Mononuclear cell (primary cell): ENCODE measurements at regions not wholly inside any gene's neighbourhood (a gene's known extent, or its start where the extent isn't known, plus 50 kb on each side); places are given as distances from the start of the nearest gene placed in this dataset.
"Not testable (repeated sequence)": the region's sequence is repeated elsewhere in the genome, so short reads cannot be mapped to it uniquely, and the experiment has no call there.

Source experiments
- H3K27me3 ChIP-seq: 2 replicates; pipeline ENCODE4 v1.6.0; 2011; ENCODE audit warnings: low read length, control low read depth; ENCODE audit not compliant: insufficient read depth
- H3K4me1 ChIP-seq: 2 replicates; pipeline ENCODE4 v1.5.1; 2011; ENCODE audit warnings: mild to moderate bottlenecking, low read length, control low read depth; ENCODE audit not compliant: insufficient read depth
- H3K4me3 ChIP-seq: 2 replicates; pipeline ENCODE4 v1.5.1; 2011; ENCODE audit warnings: mild to moderate bottlenecking, low read length, moderate library complexity
- H3K9me3 ChIP-seq: 2 replicates; pipeline ENCODE4 v1.5.1; 2011; ENCODE audit warnings: low read depth, mild to moderate bottlenecking, control low read depth, low read length

GRCh38 chr4:189002475-189002874, 863.2 kb downstream of the TRIML1 start:
- Histone ChIP-seq H3K27me3 (no peaks in the 10 kb centered on the region), H3K9me3 (peaks cover 6% of the 10 kb centered on the region), H3K4me1 (no peaks in the 10 kb centered on the region)

GRCh38 chr4:189010452-189011217, 871.4 kb downstream of the TRIML1 start:
- not testable (repeated sequence) for H3K4me1 ChIP-seq, H3K9me3 ChIP-seq, H3K27me3 ChIP-seq, H3K4me3 ChIP-seq

More at GRCh38 chr4:189002475-189002874, 863.2 kb downstream of the TRIML1 start:
- H3K4me3 ChIP-seq, result no peak overlapping the region

GRCh38 chr4:189021831-189022230, 882.6 kb downstream of the TRIML1 start:
- Histone ChIP-seq H3K4me3 (no peak overlapping the region), H3K9me3 (no peaks in the 10 kb centered on the region), H3K27me3 (no peaks in the 10 kb centered on the region), H3K4me1 (no peaks in the 10 kb centered on the region)

GRCh38 chr4:189022440-189023035, 883.3 kb downstream of the TRIML1 start:
- H3K9me3 ChIP-seq, result no peaks in the 10 kb centered on the region

GRCh38 chr4:189029976-189030504, 890.8 kb downstream of the TRIML1 start:
- Histone ChIP-seq H3K4me3 (no peak overlapping the region), H3K27me3 (no peaks in the 10 kb centered on the region), H3K9me3 (no peaks in the 10 kb centered on the region), H3K4me1 (no peaks in the 10 kb centered on the region)

More at GRCh38 chr4:189022440-189023035, 883.3 kb downstream of the TRIML1 start:
- no peaks in the 10 kb centered on the region for H3K4me1 ChIP-seq
- H3K4me3 ChIP-seq, result no peak overlapping the region
- no peaks in the 10 kb centered on the region for H3K27me3 ChIP-seq

GRCh38 chr4:189032606-189033338, 893.5 kb downstream of the TRIML1 start:
- Histone ChIP-seq H3K27me3 (no peaks in the 10 kb centered on the region), H3K9me3 (no peaks in the 10 kb centered on the region), H3K4me3 (no peak overlapping the region), H3K4me1 (no peaks in the 10 kb centered on the region)

GRCh38 chr4:189033801-189034347, 894.6 kb downstream of the TRIML1 start:
- no peaks in the 10 kb centered on the region for H3K4me1 ChIP-seq
- H3K27me3 ChIP-seq, result no peaks in the 10 kb centered on the region
- no peak overlapping the region for H3K4me3 ChIP-seq
- no peaks in the 10 kb centered on the region for H3K9me3 ChIP-seq

GRCh38 chr4:189035091-189035490, 895.9 kb downstream of the TRIML1 start:
- Histone ChIP-seq H3K4me3 (no peak overlapping the region), H3K9me3 (no peaks in the 10 kb centered on the region), H3K27me3 (no peaks in the 10 kb centered on the region), H3K4me1 (no peaks in the 10 kb centered on the region)

- Histone ChIP-seq H3K4me3 (no peak overlapping the region), H3K4me1 (no peaks in the 10 kb centered on the region), H3K27me3 (no peaks in the 10 kb centered on the region), H3K9me3 (no peaks in the 10 kb centered on the region)
Observed at GRCh38 chr4:189035654-189036053, 896.4 kb downstream of the TRIML1 start.

GRCh38 chr4:189036906-189037305, 897.7 kb downstream of the TRIML1 start:
- no peaks in the 10 kb centered on the region for H3K4me1 ChIP-seq
- no peaks in the 10 kb centered on the region for H3K27me3 ChIP-seq
- no peaks in the 10 kb centered on the region for H3K9me3 ChIP-seq
- no peak overlapping the region for H3K4me3 ChIP-seq

GRCh38 chr4:189046642-189047041, 894.0 kb upstream of the FRG1 start:
- no peaks in the 10 kb centered on the region for H3K9me3 ChIP-seq
- no peaks in the 10 kb centered on the region for H3K27me3 ChIP-seq
- no peak overlapping the region for H3K4me3 ChIP-seq
- H3K4me1 ChIP-seq, result no peaks in the 10 kb centered on the region

- no peaks in the 10 kb centered on the region for H3K27me3 ChIP-seq
- no peak overlapping the region for H3K4me3 ChIP-seq
- no peaks in the 10 kb centered on the region for H3K4me1 ChIP-seq
- H3K9me3 ChIP-seq, result no peaks in the 10 kb centered on the region
Observed at GRCh38 chr4:189048119-189048518, 892.6 kb upstream of the FRG1 start.

GRCh38 chr4:189049682-189050081, 891.0 kb upstream of the FRG1 start:
- H3K9me3 ChIP-seq, result no peaks in the 10 kb centered on the region
- H3K27me3 ChIP-seq, result no peaks in the 10 kb centered on the region
- no peaks in the 10 kb centered on the region for H3K4me1 ChIP-seq
- H3K4me3 ChIP-seq, result no peak overlapping the region

- Histone ChIP-seq H3K4me3 (no peak overlapping the region), H3K4me1 (no peaks in the 10 kb centered on the region), H3K27me3 (no peaks in the 10 kb centered on the region), H3K9me3 (no peaks in the 10 kb centered on the region)
Observed at GRCh38 chr4:189050643-189051042, 890.0 kb upstream of the FRG1 start.

GRCh38 chr4:189053621-189054020, 887.1 kb upstream of the FRG1 start:
- Histone ChIP-seq H3K4me3 (no peak overlapping the region), H3K9me3 (no peaks in the 10 kb centered on the region), H3K27me3 (no peaks in the 10 kb centered on the region), H3K4me1 (no peaks in the 10 kb centered on the region)
